ENCODE measurements at regions not wholly inside any gene's neighbourhood (a gene's known extent, or its start where the extent isn't known, plus 50 kb on each side); places are given as distances from the start of the nearest gene placed in this dataset.
"Not testable (repeated sequence)": the region's sequence is repeated elsewhere in the genome, so short reads cannot be mapped to it uniquely, and the experiment has no call there.

GRCh38 chr15:37416103-37416502, 315.8 kb upstream of the MEIS2 start:
- no peak for DNase-seq (ENCODE audit: low read depth)

GRCh38 chr15:37425541-37425940, 325.2 kb upstream of the MEIS2 start:
- DNase-seq (ENCODE audit: low read depth): no peak

GRCh38 chr15:37427393-37427792, 327.0 kb upstream of the MEIS2 start:
- DNase-seq (ENCODE audit: low read depth): not testable (repeated sequence)

GRCh38 chr15:37446921-37447320, 346.6 kb upstream of the MEIS2 start:
- no peak for DNase-seq (ENCODE audit: low read depth)

- no peak for DNase-seq (ENCODE audit: low read depth)
Measured at GRCh38 chr15:37452498-37452897, 352.1 kb upstream of the MEIS2 start.

GRCh38 chr15:37480482-37480881, 380.1 kb upstream of the MEIS2 start:
- DNase-seq (ENCODE audit: low read depth): no peak

- no peak for DNase-seq (ENCODE audit: low read depth)
Measured at GRCh38 chr15:37481126-37481525, 380.8 kb upstream of the MEIS2 start.

- no peak for DNase-seq (ENCODE audit: low read depth)
Measured at GRCh38 chr15:37483779-37484178, 383.4 kb upstream of the MEIS2 start.

GRCh38 chr15:37485056-37485455, 384.7 kb upstream of the MEIS2 start:
- DNase-seq (ENCODE audit: low read depth): no peak

GRCh38 chr15:37490707-37491106, 390.4 kb upstream of the MEIS2 start:
- DNase-seq (ENCODE audit: low read depth): no peak

- no peak for DNase-seq (ENCODE audit: low read depth)
Measured at GRCh38 chr15:37516621-37517020, 416.3 kb upstream of the MEIS2 start.

GRCh38 chr15:37517191-37517895, 417.0 kb upstream of the MEIS2 start:
- DNase-seq (ENCODE audit: low read depth): no peak

GRCh38 chr15:37518436-37518835, 416.0 kb upstream of the TMCO5A start:
- DNase-seq (ENCODE audit: low read depth): no peak

GRCh38 chr15:37520026-37520425, 414.4 kb upstream of the TMCO5A start:
- DNase-seq (ENCODE audit: low read depth): no peak

GRCh38 chr15:37520882-37521281, 413.6 kb upstream of the TMCO5A start:
- no peak for DNase-seq (ENCODE audit: low read depth)

- no peak for DNase-seq (ENCODE audit: low read depth)
Measured at GRCh38 chr15:37524601-37525000, 409.8 kb upstream of the TMCO5A start.

- no peak for DNase-seq (ENCODE audit: low read depth)
Measured at GRCh38 chr15:37528432-37528831, 406.0 kb upstream of the TMCO5A start.

GRCh38 chr15:37536967-37537605, 397.4 kb upstream of the TMCO5A start:
- DNase-seq (ENCODE audit: low read depth): no peak

GRCh38 chr15:37537802-37538201, 396.6 kb upstream of the TMCO5A start:
- no peak for DNase-seq (ENCODE audit: low read depth)

GRCh38 chr15:37548116-37548515, 386.3 kb upstream of the TMCO5A start:
- no peak for DNase-seq (ENCODE audit: low read depth)

- no peak for DNase-seq (ENCODE audit: low read depth)
Measured at GRCh38 chr15:37550360-37551024, 383.9 kb upstream of the TMCO5A start.

GRCh38 chr15:37572401-37572800, 362.0 kb upstream of the TMCO5A start:
- no peak for DNase-seq (ENCODE audit: low read depth)

- no peak for DNase-seq (ENCODE audit: low read depth)
Measured at GRCh38 chr15:37574985-37575384, 359.5 kb upstream of the TMCO5A start.

All from activated T-cell treated with anti-CD3 and anti-CD28 coated beads for 48 hours (primary cell).